PFSK-1 (cell line): ENCODE measurements at regions not wholly inside any gene's neighbourhood (a gene's known extent, or its start where the extent isn't known, plus 50 kb on each side); places are given as distances from the start of the nearest gene placed in this dataset.

Experiments
- FOXP2 ChIP-seq: optimal IDR thresholded peaks from 2 replicates; pipeline ENCODE3; 2011; ENCODE audit warnings: borderline replicate concordance, control low read depth, inconsistent platforms; ENCODE audit not compliant: insufficient read depth; ENCODE audit errors: extremely low read length, extremely low read depth
- POLR2AphosphoS5 ChIP-seq: IDR thresholded peaks from 2 replicates; pipeline ENCODE4 v1.6.1; 2012; ENCODE audit warnings: low read depth, mild to moderate bottlenecking, control low read depth, low read length, moderate library complexity
- SIN3A ChIP-seq: IDR thresholded peaks from 2 replicates; pipeline ENCODE4 v1.6.1; 2012; ENCODE audit warnings: mild to moderate bottlenecking, low read length, moderate library complexity, borderline replicate concordance; ENCODE audit not compliant: insufficient read depth
- TAF1 ChIP-seq: IDR thresholded peaks from 2 replicates; pipeline ENCODE4 v1.6.1; 2012; ENCODE audit warnings: low read length, control low read depth, borderline replicate concordance; ENCODE audit not compliant: insufficient read depth
- TF ChIP-seq, protein P1 (sequence below), 2 experiments: IDR thresholded peaks; 2 replicates each; pipeline versions ENCODE4 v1.6.1 to v1.8.0; 2011 to 2012; ENCODE audit warnings: low read depth in 2 of 2, low read length in 2 of 2, control low read depth in 1 of 2, inconsistent platforms in 1 of 2, mild to moderate bottlenecking in 1 of 2, moderate library complexity in 1 of 2; ENCODE audit not compliant: insufficient read depth in 1 of 2

DNA sequence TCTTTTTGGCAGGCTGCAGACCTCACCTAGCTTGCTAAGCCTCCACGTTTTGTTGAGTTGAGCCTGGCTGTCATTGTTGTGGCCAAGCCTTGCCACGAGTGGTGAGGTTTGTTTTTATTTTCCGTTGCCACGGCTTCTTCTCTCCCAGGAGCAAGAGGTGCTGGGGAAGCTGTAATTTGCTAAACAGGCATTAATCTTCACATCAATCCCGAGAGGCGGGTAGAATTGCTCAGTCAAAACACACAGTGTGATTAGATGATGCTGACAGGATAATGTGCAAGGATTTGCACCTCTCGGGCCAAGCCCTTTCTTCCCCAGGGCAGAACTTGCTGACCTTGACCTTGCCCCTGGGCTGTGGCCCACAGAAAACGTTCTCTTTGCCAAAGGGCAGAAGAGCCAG lies 72.2 kb upstream of the ATP6AP2 start:
- TF ChIP-seq SIN3A (no peak), FOXP2 (no peak), POLR2AphosphoS5 (no peak), TAF1 (no peak)

DNA sequence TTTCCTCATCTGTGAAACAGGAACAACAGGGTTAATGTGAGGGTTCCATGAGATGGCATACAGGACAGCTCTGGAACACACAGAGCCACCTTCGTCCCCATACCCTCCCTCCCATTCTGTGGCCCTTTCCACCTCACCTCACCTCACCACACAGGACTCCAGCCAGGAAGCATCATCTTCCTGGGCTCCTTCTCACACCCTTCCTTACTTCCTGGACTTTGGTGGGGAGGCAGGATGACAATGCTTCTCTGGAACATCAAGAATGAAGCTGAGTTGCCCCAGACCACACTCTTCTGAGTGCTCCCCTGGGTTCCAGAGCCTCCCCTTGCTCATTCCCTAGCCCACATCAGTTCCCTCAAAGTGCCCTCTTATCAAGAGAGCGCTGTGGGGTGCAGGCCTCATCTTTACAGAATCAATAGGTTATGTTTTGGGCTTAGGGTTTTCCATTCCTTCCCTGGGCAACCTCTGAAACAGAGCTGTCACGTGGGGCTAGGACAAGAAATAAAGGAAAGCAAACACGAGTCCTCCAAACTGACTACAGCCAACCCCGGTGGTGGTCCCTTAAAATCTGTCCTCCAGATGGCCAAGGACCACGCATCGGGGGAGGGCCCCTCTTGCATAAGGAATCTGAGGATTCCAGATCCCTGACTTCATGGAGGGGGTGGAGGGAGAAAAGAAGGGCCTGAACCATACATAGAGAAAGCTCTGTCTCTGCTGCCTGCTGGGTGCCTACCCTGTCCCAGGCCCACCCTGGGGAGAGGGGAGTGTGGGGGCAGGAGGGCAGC lies 74.4 kb upstream of the ATP6AP2 start:
- TF ChIP-seq SIN3A, result no peak

DNA sequence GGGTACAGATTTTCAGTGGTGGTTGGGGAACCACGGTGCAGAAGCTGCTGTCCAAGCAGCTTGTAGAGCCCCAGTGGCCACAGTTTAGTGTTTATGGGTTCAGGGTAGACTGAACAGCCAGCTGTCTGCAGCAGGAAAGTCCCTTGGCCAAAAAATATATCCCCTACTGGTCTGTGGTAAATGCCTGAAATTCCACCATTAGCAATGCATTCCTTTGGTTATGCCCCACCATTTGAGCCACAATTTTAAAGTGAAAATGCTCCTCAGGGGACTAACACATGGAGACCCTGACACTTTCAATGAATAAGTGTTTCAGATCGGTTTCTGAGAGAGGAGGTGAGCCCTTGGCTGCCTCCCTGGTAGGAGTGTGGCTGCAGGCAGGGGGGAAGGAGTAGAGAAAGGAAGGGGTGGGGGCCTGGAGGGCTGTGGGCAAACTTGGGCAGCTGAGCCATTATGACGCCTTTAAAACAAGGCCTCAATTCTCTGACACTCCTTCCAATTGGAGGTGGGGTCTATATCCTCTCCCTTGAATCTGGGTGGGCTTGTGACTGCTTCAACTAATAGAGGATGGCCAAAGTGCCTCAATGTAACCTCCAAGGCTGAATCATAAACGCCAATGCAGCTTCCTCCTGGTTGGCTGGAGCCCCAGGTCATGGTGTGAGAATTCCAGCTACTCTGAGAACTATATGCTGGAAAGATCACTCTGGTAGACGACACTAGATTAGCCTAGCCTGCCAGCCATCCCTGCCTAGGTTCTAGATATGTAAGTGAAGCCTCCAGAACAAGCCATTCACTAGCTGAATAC lies 75.8 kb upstream of the ATP6AP2 start:
- TF ChIP-seq, protein P1, sequence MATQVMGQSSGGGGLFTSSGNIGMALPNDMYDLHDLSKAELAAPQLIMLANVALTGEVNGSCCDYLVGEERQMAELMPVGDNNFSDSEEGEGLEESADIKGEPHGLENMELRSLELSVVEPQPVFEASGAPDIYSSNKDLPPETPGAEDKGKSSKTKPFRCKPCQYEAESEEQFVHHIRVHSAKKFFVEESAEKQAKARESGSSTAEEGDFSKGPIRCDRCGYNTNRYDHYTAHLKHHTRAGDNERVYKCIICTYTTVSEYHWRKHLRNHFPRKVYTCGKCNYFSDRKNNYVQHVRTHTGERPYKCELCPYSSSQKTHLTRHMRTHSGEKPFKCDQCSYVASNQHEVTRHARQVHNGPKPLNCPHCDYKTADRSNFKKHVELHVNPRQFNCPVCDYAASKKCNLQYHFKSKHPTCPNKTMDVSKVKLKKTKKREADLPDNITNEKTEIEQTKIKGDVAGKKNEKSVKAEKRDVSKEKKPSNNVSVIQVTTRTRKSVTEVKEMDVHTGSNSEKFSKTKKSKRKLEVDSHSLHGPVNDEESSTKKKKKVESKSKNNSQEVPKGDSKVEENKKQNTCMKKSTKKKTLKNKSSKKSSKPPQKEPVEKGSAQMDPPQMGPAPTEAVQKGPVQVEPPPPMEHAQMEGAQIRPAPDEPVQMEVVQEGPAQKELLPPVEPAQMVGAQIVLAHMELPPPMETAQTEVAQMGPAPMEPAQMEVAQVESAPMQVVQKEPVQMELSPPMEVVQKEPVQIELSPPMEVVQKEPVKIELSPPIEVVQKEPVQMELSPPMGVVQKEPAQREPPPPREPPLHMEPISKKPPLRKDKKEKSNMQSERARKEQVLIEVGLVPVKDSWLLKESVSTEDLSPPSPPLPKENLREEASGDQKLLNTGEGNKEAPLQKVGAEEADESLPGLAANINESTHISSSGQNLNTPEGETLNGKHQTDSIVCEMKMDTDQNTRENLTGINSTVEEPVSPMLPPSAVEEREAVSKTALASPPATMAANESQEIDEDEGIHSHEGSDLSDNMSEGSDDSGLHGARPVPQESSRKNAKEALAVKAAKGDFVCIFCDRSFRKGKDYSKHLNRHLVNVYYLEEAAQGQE (IDR thresholded peaks at IDR 0.05; ENCODE audit: insufficient read depth in 1 of 2, low read depth in 2 of 2, low read length in 2 of 2), result no peak

DNA sequence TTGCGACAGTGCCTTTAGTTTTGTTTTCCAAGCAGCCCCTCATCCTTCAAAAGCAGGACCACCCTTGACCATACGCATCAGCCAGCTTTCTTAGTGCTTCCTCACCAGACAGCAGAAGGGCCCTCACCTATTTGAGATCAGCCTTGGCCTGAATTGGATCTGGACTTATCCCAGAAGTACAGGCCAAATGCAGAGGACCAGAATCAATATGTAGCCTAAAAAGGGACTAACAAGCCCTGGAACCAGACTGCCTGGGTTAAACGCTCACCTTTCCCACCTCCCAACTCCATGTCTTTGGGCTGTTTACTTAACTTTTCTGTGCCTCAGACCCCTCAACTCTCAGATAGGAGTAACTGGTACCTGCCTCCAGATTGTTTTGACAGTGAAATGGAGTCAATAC lies 77.7 kb upstream of the ATP6AP2 start:
- TF ChIP-seq POLR2AphosphoS5, result no peak
- TF ChIP-seq, protein P1 (IDR thresholded peaks at IDR 0.05; ENCODE audit: insufficient read depth in 1 of 2, low read depth in 2 of 2, low read length in 2 of 2), result no peak
- TF ChIP-seq SIN3A, result no peak
- no peak for TF ChIP-seq FOXP2
- no peak for TF ChIP-seq TAF1

DNA sequence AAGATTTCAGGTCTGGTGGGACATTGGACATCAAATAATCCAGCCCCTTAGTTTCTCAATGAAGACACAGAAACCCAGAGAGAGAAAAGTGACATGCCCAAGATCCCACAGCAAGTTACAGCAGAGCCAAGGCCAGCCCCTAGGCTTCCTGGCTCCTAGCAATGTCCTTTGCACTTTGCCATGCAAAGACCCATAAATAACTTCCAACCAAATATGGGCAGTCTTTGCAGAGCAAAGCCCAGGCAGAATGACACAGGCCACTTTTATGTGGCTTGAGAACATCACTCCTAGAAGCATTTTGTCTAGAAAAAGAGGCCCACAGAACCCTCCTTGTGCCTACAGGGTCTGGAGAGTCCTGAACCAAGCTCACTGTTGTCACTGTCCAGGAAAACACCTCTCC lies 78.1 kb upstream of the ATP6AP2 start:
- TF ChIP-seq FOXP2 (no peak), SIN3A (no peak), POLR2AphosphoS5 (no peak), TAF1 (no peak)
- TF ChIP-seq, protein P1 (IDR thresholded peaks at IDR 0.05; ENCODE audit: insufficient read depth in 1 of 2, low read depth in 2 of 2, low read length in 2 of 2), result no peak

DNA sequence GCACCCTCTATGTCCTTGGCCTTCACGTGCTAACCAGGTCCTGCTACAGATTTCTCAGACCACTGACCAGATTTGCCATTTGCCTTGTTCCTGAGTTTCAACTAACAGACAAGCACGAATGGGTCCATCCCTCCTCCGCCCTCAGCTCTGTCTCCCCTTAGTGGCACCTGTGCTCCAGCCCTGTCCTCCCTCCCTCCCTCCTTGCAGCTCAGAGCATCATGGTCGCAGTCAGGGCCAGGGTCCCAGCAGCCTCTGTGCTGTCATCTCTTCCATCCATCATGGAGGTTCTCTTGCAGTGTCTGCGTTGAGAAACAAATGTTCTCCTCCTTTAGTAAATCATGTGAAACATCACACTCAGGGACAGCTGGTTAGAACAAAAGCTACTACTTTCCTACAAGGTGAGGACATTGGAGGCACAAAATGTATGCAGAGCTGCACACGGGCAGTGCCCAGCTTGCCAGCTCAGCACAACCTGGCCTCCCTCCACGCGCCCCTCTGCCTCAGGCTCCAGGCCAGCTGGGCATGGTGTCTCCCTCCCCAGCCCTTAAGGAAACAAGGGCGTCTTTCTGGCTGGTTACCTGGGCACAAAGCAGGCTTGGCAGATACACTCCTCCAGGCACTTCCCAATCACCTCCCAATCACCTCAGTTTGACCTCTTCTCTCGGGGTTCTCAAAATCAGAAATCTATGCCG lies 79.5 kb upstream of the ATP6AP2 start:
- TF ChIP-seq, protein P1 (IDR thresholded peaks at IDR 0.05; ENCODE audit: insufficient read depth in 1 of 2, low read depth in 2 of 2, low read length in 2 of 2), result no peak
- no peak for TF ChIP-seq POLR2AphosphoS5
- no peak for TF ChIP-seq SIN3A
- no peak for TF ChIP-seq FOXP2
- TF ChIP-seq TAF1, result no peak
